GM21515 (cell line): ENCODE measurements at regions not wholly inside any gene's neighbourhood (a gene's known extent, or its start where the extent isn't known, plus 50 kb on each side); places are given as distances from the start of the nearest gene placed in this dataset.
"Not testable (repeated sequence)": the region's sequence is repeated elsewhere in the genome, so short reads cannot be mapped to it uniquely, and the experiment has no call there.

Experiments used
- ATAC-seq: cut with Tn5 transposase; IDR thresholded peaks from one replicate; pipeline ENCODE4 v1.9.1; 2021; ENCODE audit not compliant: unreplicated experiment

DNA sequence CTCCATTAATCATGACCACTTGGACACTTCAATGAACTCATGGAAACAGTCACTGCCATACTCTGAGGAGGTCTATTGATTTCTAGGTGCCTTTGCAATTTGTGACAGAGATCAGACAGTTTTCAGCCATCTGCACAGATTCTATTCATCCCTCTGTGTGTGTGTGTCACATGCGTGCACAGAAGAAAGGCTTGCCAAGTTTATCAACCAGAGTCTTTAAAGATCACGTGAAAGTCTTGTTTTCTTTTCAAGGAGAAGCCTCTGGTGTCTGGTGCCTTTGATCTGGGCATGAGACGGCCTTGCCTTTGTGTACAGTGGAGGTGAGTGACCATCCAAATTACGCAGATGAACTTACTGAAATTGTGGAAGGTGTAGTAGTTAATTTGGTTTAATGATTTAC, 164.2 kb downstream of the VAPA start:
- ATAC-seq, result no peak

DNA sequence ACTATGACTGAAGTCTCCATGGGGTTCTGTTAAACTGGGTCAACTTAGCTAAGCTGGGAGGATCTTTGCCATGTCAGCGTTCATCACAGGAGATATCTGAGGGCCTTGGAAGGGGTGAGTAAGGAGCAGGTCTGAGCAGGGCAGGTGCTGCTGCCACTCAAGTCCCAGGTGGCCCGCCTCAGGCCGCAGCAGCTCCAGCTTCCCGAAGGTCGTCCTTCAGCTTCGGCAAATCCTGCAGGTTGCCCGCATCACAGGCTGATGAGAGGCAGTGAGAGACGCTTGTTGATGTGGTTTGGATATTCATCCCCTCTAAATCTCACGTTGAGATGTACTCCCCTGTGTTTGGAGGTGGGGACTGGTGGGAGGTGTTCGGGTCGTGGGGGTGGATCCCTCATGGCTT, 166.6 kb downstream of the VAPA start:
- no peak for ATAC-seq

DNA sequence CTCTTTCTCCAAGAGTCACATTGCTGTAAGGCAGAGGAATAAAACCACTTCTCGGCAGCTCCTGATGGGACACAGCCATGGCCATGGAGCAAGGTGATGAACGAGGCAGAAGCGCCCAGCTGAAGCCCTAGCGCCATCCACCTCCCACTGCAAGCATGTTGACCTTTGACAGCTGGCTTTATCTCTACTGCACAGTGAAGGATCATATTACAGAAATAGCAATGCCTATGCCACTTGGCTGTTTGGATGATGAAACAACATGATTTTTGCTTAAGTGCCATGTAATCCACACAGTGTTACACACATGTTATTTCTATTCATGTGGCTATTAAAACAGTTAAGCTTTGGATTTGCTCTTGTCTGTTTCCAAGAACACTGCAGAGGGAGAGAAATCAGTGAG, 167.7 kb downstream of the VAPA start:
- ATAC-seq, result no peak

DNA sequence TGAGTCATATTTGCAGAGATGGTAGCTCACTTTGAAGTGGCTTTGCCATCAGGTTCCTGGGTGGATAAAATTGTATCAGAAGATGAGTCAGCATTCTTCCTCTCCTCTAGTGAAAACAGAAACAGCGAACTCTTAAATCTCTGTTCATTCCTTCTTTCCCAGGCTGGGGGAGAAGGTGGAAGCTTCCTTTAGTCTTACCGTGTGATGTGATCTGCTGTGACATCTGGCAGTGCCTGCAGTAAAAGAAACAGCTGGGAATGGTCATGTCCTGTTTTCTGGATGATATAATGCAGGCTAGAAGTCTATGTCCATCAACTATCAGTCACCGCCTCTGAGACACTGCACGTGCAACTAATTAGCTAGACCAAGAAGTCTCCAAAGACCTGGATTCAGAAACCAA, 171.6 kb downstream of the VAPA start:
- ATAC-seq, result no peak

DNA sequence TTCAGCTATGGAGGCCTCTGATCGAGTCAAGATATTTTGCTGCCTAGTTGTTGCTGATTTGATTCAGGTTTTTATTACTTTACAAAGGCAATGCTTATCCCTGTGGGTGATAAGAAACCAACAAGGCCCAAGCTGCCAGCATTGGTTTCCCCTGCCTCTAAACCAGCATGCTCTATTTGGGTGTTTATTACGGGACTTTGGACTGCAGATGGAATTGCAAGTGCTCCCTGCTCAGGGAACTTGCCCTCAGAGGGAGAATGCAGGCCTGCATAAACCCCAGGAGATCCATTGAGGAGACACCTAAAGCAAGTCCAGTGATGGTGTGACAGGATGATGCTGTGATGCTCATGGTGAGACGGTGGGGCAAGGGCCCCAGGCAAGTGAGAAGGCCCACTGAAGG, 172.1 kb downstream of the VAPA start:
- no peak for ATAC-seq

DNA sequence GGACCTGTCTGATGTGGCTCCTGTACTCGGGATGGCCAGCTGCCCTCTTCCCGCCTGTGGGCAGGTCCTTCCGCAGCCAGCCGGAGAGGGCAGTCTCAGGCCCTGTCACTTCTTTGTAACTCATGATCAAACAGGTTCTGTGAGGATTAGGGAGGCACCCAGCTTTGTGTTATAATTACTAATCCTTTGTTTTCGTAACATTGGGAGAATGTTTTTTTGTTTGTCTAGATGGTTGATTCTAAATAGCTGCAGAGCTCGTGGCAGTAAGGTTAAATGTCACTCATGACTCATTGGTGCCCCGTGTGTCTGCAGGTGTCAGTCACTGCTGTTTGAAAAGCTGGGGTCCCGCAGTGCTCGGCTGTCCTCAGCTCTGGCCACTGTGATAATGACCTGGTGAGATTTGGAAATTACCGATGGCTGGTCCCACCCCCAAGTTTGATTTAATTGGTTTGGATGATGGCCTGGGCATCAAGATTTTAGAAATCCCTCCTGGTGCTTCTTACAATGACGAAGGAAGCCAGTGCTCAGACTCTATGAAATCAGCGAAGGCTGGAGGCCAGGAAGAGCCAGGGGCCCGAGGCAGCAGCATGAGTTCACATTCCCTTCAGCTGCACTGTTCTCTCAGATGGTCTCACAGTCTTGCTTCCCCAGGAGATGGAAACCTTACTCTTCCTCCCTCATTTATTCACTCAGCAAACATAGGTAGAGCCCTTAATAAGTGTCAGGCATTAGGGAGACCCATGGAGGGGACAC, 172.8 kb downstream of the VAPA start:
- ATAC-seq, result no peak

DNA sequence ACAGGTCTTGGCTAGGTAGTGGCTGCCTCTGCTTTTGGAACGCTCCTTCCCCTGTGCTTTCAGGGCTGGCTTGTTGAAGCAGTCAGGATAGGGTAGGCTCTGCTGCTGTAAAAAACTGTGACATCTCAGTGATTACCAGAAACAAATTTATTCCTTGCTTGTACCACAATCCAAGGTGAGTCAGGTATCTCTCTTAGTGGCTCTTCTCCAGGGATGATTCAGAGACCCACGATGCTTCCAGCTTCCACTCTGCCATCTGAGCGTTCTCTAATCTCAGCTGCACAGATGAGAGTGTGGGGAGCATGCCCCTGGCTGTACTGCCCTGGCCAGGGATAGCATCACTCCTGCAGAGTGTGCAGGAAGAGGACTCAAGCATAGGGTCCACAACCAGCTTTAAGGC, 174.9 kb downstream of the VAPA start:
- ATAC-seq, result no peak

DNA sequence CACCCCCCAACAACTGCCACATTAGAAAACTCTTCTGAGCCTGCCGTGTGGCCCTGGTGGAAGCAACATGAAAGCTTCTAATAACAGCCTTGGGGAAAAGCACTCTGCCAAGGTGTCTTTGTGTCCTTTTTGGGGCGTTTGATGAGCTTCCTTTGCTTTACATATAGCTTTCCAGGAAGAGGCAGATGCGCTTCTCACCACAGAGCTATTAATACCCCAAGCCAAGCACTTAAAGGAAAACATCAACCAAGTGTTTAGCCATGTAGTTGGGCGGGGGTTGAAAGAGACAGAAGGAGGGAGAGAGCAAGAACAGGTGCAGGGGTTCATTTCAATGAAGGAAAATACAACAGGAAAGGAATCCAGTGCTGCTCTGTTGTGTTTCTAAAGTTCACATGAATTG, 176.1 kb downstream of the VAPA start:
- ATAC-seq, result no peak

DNA sequence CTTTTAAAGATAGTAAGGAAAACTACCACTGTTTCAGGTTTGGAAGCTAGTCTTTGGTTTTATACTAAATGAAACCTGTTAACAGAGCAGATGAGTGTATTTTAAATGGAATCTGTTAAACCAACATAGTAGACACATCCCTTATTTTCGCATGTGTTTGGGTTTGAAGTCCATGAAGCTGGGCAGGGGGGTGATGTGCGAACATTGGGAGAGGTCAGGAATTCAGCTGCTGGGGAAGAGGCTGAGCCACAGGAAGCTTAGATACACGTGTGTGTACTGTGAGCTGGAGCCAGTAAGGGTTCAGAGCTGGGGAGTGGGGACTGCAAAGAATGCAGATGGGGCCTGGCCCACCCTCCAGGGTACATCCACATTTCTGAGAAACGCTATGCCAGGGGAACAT, 176.9 kb downstream of the VAPA start:
- no peak for ATAC-seq

DNA sequence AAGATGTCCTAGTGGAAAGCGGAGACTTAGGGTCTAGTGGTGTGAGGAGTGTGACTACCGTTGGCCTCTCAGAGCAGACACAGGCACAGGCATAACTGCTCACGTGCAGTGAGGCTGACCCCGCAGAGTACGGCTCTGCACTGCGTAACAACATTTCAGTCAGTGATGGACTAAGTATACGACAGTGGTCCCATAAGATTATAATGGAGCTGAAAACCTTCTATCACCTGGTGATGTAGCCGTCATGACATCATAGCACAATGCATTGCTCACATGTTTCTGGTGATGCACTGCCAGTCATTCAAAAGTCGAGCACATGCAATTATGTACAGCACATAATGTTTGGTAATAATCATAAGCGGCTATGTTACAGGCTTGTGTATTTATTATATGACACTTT, 179.6 kb downstream of the VAPA start:
- no peak for ATAC-seq

DNA sequence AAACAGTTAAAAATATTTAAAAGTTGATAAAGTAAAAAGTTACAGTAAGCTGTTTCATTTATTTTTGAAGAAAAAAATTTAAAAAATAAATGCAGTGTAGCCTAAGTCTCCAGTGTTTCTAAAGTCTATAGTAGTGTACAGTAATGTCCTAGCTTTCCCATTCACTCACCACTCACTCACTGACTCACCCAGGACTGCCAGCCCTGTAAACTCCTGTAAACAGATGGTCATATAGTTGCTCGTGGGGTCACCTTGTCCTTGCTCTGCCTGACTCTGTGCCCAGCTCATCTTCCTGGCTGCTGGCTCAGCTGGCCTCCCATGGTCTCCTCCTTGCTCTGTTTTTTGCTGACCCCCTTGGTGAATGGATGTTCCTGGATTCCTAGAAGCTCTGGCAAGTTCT, 180.3 kb downstream of the VAPA start:
- no peak for ATAC-seq

DNA sequence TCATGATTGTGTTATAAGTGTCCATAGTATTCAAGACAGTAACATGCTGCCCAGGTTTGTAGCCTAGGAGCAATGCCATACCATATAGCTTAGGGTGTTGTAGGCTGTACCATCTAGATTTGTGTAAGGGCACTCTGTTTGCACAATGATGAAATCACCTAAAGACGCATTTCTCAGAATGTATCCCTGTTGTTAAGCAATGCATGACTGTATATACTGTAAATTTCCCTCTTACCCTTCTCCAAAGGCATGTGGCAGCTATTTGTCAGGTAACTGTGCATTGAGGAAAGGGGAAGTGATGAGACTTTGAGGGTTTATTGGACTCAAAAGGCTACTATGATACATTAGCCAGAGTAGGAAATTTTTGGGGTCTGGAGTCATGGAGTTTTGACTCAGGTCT, 180.8 kb downstream of the VAPA start:
- ATAC-seq, result no peak

DNA sequence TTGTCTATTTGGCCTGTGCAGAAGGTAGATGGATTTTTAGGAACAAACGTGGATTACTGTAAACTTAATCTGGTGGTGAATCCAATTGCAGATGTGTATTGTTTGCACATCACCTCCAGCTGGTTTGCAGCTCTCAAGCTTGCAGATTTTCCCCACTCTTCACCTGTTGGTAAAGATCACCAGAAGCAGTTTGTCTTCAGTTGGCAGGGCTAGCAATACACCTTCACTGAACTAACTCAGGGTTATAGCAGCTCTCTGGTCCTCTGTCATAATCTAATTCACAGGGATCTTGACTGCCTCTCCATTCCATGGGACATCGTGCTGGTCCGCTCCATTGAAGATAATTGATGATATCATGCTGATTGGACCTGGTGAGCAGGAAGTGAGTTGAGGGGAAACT, 181.5 kb downstream of the VAPA start:
- ATAC-seq, result no peak

DNA sequence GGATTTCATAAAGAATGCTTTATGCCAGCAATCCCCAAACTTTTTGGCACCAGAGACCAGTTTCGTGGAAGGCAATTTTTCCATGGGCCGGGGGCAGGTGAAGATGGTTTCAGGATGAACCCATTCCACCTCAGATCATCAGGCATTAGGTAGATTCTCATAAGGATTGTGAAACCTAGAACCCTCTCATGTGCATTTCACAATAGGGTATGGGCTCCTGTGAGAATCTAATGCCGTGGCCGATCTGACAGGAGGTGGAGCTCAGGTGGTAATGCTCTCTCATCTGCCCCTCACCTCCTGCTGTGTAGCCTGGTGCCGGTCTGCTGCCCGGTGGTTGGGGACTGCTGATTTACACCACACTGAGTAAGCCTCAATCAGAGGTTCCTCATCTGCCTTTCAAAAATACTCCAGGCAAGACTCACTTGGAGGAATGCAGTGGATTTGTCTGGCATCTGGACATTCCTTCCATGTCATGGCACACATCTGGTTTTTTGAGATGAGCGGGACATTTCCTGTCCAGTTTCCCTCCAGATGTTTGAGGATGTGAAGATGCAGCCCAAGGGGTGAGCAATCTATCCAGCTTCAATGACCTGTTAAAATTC, 185.8 kb downstream of the VAPA start:
- ATAC-seq, result no peak

DNA sequence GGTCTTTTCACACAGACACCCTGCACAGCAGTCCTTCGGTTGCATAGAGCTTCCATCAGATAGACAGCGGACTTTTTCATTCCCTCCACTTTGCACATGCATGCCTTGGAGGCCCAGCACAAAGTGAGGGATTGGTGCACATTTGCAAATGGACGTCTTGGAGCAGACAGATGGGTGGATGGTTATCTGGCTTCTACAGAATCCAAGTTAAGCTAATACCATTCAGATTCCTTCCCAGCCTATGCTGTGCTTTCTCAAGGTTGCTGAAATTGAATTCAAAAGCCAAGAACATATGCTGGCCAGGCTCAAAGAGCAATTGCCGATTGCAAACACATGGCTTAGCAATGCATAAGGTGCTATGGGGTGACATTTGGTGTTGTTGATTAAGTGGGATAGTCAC, 186.4 kb downstream of the VAPA start:
- no peak for ATAC-seq

DNA sequence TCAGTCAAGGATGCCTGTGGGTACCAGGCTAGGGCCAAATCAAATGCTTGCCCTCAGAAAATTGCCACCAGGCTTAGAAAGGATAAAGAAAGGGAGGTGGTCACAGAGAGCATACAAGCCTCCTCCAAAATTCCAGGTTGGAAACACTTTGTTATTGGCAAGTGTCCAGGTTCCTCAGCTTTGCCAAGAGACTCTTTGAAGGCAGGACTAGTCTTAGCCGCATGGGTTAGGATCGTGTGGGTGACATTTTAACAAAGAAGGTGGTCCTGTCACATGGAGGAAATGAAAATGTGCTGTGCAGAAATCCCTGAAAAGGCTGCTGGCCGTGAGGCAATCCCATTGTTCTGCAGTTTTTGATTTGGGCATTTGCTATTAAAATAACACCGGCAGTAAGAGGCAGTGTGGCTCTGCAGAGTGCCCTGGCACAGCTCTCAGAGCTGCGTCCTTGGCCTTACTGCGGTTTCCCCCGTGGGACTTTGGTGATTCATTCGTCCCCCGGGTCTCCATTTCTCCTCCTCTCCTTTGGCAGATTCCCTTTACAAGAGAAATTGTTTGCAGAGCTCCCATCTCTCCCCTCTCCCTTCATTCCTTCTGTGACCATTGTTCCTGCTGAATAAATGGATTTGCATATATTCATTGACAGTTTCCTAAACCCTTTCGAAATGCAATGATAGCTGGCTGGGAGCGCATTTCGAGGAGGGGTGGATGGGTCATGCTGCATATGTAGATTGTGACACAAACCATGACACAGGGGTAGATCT, 187.3 kb downstream of the VAPA start:
- no peak for ATAC-seq

DNA sequence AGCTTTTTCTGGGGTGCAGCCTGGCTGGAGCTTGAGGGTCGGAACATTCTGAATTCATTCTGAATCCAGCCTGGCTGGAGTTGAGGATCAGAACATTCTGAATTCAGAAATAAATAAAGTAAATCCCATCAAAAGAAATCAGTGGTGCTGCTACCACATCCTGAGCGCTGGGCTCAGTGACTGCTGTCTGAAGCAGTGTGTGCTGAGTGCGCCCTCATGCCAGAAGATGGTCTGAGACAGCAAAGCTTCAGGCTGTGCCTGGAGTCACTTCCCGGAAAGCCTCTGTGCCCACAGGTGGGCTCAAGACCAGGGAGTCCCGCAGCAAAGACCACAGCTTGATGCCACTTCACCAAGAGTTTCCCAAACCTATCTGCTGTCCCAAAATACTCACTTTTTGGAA, 187.9 kb downstream of the VAPA start:
- no peak for ATAC-seq

DNA sequence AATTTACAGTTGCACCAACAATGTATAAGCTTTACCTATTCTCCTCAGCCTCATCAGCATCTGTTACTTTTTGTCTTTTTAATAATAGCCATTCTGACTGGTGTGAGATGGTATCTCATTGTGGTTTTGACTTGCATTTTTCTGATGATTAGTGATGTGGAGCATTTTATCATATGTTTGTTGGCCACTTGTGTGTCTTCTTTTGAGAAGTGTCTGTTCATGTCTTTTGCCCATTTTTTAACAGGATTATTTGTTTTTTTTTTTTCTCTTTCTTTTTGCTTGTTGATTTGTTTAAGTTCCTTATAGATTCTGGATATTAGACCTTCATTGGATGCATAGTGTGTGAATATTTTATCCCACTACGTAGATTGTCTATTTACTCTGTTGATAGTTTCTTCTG, 191.3 kb downstream of the VAPA start:
- ATAC-seq, result not testable (repeated sequence)

DNA sequence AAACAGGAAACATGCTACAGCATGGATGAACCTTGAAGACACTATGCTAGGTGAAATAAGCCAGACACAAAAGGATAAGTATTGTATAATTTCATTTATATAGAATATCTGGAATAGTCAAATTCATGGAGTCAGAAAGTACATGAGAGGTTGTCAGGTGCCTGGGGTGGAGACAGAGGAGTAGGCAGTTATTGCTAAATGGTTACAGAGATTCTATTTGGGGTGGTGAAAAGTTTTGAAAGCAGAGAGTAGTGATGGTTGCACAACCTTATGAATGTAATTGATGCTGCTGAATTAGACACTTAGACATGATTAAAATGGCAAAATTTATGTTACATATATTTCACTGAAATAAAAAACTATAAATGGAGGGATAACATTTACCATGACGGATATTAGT, 197.4 kb downstream of the VAPA start:
- ATAC-seq, result no peak

DNA sequence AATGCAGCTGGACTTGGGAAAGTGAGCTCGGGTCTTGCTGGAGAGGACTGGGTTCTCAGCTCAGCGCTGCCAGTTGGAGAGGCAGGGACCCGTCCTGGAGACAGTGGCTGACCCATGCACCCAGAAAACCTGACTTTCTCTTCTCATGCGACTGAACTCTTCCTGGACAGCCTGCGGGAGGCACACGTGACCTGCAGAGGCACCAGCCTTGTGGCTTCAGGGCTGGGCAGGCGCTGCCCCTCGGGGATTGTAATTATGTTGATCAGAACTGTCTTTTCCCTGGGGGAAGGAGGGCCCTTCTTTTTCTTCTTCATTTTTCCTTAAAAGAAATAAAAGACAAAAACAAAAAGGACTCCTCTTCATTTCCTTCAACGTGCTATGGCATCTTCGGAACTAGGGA, 198.1 kb downstream of the VAPA start:
- no peak for ATAC-seq

DNA sequence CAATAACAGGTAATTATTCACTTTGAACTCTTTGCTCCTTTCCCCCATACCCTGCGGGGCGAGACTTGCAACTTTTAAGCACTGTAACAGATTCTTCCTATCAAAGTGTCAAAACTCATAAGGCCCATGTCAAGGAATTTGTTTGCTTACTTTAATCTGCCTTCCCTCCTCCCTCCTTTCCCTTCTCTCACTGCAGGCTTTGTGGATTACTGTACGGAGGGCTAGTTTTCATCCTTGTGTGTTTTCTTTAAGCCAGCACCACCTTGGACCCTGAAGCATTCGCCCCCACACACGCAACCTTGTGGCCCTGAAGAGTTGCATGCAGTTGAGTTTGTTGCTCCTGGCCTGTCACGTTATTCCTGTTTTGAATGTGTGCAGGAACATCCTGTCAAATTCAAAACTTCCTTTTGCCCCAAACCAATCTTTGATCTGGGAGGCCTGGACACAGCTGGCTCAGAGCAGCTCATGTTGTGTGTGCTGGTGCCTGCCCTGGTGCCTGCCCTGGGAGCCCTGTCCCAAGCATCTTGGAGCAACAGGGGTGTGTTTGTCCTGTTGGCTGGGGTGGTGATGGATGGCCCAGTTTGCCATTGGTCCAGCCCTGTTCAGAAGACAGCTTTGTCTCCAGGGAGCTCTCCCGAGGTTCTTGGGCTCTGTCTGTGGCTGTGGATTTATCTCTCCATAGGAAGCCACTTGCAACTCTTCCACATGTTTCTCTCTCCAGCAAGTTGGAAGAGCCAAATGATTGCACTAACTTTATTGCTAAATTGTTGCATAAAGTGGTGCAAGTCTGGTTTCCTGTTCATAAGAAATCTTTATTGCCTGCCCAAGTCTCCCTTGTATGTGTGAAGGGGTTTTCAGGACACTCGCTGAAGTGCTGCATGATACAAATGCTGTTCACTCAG, 199.6 kb downstream of the VAPA start:
- no peak for ATAC-seq
